K562 (cell line): ENCODE measurements at regions not wholly inside any gene's neighbourhood (a gene's known extent, or its start where the extent isn't known, plus 50 kb on each side); places are given as distances from the start of the nearest gene placed in this dataset.

Experiments used
- ATAC-seq: fragments of 200-7000 bp; cut with Tn5 transposase; 3 replicates; pipeline ENCODE4 v1.9.1; 2020; ENCODE audit warnings: moderate library complexity
- BruUV-seq: library from RNA; stranded (reverse); fragments of 400-500 nt; replicated peaks from 2 replicates; lab custom pipeline; 2021; lab: Mats Ljungman, UMichigan
- CTCF ChIA-PET: fragments of 300-600 bp; formaldehyde crosslinking; extraction: SDS; loops from one replicate; lab custom pipeline; 2021; ENCODE audit warnings: low intra/inter-chr PET ratio; lab: Yijun Ruan, JAX
- POLR2A ChIA-PET: fragments of 300-600, 350-650 bp; sonication (Branson Sonifier 250); formaldehyde crosslinking; extraction: SDS; loops from one replicate; lab custom pipeline; 2021; ENCODE audit warnings: antibody characterized with exemption, inconsistent platforms; lab: Yijun Ruan, JAX
- DNase-seq, 4 experiments: peaks; one replicate each; pipeline versions ENCODE4 v3.0.0 to v3.0.0-alpha.2; 2011 to 2018; ENCODE audit warnings: low spot score in 3 of 4, mixed read lengths in 3 of 4; ENCODE audit errors: extremely low read depth in 1 of 4
- FAIRE-seq: peaks from 2 replicates; lab custom pipeline; 2011; peaks lifted over from hg19 to GRCh38; lab: Jason Lieb, UNC
- H2AFZ ChIP-seq: 2 replicates; pipeline ENCODE4 v1.6.0; 2011; ENCODE audit warnings: low read depth, low read length, control low read depth, inconsistent platforms
- H3K27ac ChIP-seq: fragments of 200-600 bp; 3 replicates; pipeline ENCODE4 v1.8.0; 2011; ENCODE audit warnings: low read depth, mild to moderate bottlenecking, control low read depth, inconsistent platforms, low read length, moderate library complexity, mixed read lengths; ENCODE audit errors: extremely low read depth
- H3K27me3 ChIP-seq, 2 experiments: fragments of 300-600 bp in 1 of 2; 2 replicates in 1 of 2; 3 replicates in 1 of 2; pipeline versions ENCODE4 v1.6.0 to v1.8.0; 2011; ENCODE audit warnings: inconsistent platforms in 2 of 2, low read length in 2 of 2, mild to moderate bottlenecking in 1 of 2, mixed read lengths in 1 of 2, moderate library complexity in 1 of 2; ENCODE audit not compliant: control insufficient read depth in 2 of 2, insufficient read depth in 2 of 2
- H3K36me3 ChIP-seq: fragments of 300-600 bp; 3 replicates; pipeline ENCODE4 v1.8.0; 2011; ENCODE audit warnings: mild to moderate bottlenecking, low read length, inconsistent platforms; ENCODE audit not compliant: control insufficient read depth, insufficient read depth
- H3K4me1 ChIP-seq, 2 experiments: fragments of 200-600 bp in 1 of 2; replicated peaks in 1 of 2; 2 replicates in 1 of 2; 3 replicates in 1 of 2; pipeline versions ENCODE4 v1.5.1 to v1.8.0; 2011; ENCODE audit warnings: inconsistent platforms in 2 of 2, low read length in 2 of 2, mild to moderate bottlenecking in 1 of 2, mixed read lengths in 1 of 2, moderate library complexity in 1 of 2; ENCODE audit not compliant: control insufficient read depth in 2 of 2, insufficient read depth in 2 of 2
- H3K4me2 ChIP-seq: 2 replicates; pipeline ENCODE4 v1.6.1; 2011; ENCODE audit warnings: low read length, control low read depth, inconsistent platforms, mixed read lengths; ENCODE audit not compliant: insufficient read depth
- H3K4me3 ChIP-seq: fragments of 200-600 bp; sonication (generic), shearing (Covaris generic); 2 replicates; pipeline ENCODE4 v1.5.1; 2016; ENCODE audit warnings: control low read depth, inconsistent platforms
- H3K79me2 ChIP-seq: fragments of 200-600 bp; 3 replicates; pipeline ENCODE4 v1.8.0; 2011; ENCODE audit warnings: low read length, inconsistent platforms; ENCODE audit not compliant: control insufficient read depth, insufficient read depth
- H3K9ac ChIP-seq, 2 experiments: 2 replicates each; pipeline versions ENCODE4 v1.6.0 to v1.6.1; 2011; ENCODE audit warnings: low read depth in 2 of 2, low read length in 2 of 2, control low read depth in 1 of 2, inconsistent platforms in 1 of 2, mild to moderate bottlenecking in 1 of 2, mixed read lengths in 1 of 2; ENCODE audit not compliant: insufficient read depth in 1 of 2
- H3K9me1 ChIP-seq: one replicate; pipeline ENCODE4 v1.6.0; 2011; ENCODE audit warnings: inconsistent platforms, mild to moderate bottlenecking, low read length, moderate library complexity; ENCODE audit not compliant: control insufficient read depth, insufficient read depth
- H3K9me3 ChIP-seq: replicated peaks from 2 replicates; pipeline ENCODE4 v1.5.1; 2011; ENCODE audit warnings: low read depth, low read length, inconsistent platforms; ENCODE audit not compliant: control insufficient read depth, insufficient read depth
- H4K20me1 ChIP-seq: replicated peaks from 2 replicates; pipeline ENCODE4 v1.6.1; 2011; ENCODE audit warnings: low read length, inconsistent platforms, mixed read lengths; ENCODE audit not compliant: control insufficient read depth, insufficient read depth
- BCL6 ChIP-seq: fragments of 250-450 bp; sonication (Bioruptor Pico); IDR thresholded peaks from 2 replicates; pipeline ENCODE4 v1.4.0; 2020
- CREBBP ChIP-seq: IDR thresholded peaks from one replicate; pipeline ENCODE4 v1.6.1; 2012; ENCODE audit warnings: low read depth, mild to moderate bottlenecking, control low read depth, inconsistent platforms, low read length
- FUS ChIP-seq: fragments of 200-400 bp; formaldehyde crosslinking; optimal IDR thresholded peaks from 2 replicates; pipeline ENCODE3; 2017; ENCODE audit warnings: low read depth, low read length
- HSF4 ChIP-seq: fragments of 250-450 bp; sonication (Bioruptor Pico); IDR thresholded peaks from 2 replicates; pipeline ENCODE4 v2.1.2; 2022; ENCODE audit warnings: mild to moderate bottlenecking, moderate library complexity, borderline replicate concordance
- KDM5B ChIP-seq: fragments of 200-600 bp; sonication (generic); IDR thresholded peaks from 2 replicates; pipeline ENCODE4 v1.6.1; 2012; ENCODE audit warnings: low read depth, mild to moderate bottlenecking, moderate library complexity, low read length, control low read depth, inconsistent platforms; ENCODE audit not compliant: insufficient replicate concordance
- MTF1 ChIP-seq: fragments of 250-450 bp; sonication (Bioruptor Pico); IDR thresholded peaks from 2 replicates; pipeline ENCODE4 v1.9.0; 2021; ENCODE audit warnings: moderate library complexity, mild to moderate bottlenecking, inconsistent platforms, borderline replicate concordance
- MYNN ChIP-seq, 2 experiments: sonication (generic); formaldehyde crosslinking in 1 of 2; IDR thresholded peaks; 2 replicates each; pipeline versions ENCODE4 v1.5.0 to v1.6.1; 2016 to 2020; ENCODE audit warnings: antibody characterized with exemption in 1 of 2, missing genetic modification reagents in 1 of 2
- NCOA2 ChIP-seq, 2 experiments: fragments of 450-650 bp; IDR thresholded peaks; 2 replicates each; pipeline ENCODE4 v1.6.1; 2018; ENCODE audit warnings: mild to moderate bottlenecking in 2 of 2, moderate library complexity in 1 of 2; ENCODE audit not compliant: partially characterized antibody in 2 of 2
- NFXL1 ChIP-seq: fragments of 450-650 bp; formaldehyde crosslinking; IDR thresholded peaks from 2 replicates; pipeline ENCODE4 v1.4.0; 2021; ENCODE audit warnings: mild to moderate bottlenecking
- NRF1 ChIP-seq, 2 experiments: fragments of 450-650 bp; IDR thresholded peaks in 1 of 2; conservative IDR thresholded peaks in 1 of 2; 2 replicates each; pipeline ENCODE4 v1.6.1; 2014; ENCODE audit warnings: mild to moderate bottlenecking in 2 of 2
- RB1 ChIP-seq: fragments of 450-650 bp; IDR thresholded peaks from 2 replicates; pipeline ENCODE4 v1.6.1; 2017; ENCODE audit warnings: low read depth, mild to moderate bottlenecking
- TAF7 ChIP-seq: fragments of 450-650 bp; IDR thresholded peaks from 2 replicates; pipeline ENCODE4 v1.6.1; 2016; ENCODE audit warnings: missing genetic modification characterization, missing compliant biosample characterization
- TOE1 ChIP-seq, 2 experiments: fragments of 450-650 bp in 1 of 2; sonication (generic) in 1 of 2; formaldehyde crosslinking in 1 of 2; IDR thresholded peaks; 2 replicates each; pipeline versions ENCODE4 v1.7.1 to v1.8.0; 2016 to 2022; ENCODE audit warnings: borderline replicate concordance in 2 of 2, mild to moderate bottlenecking in 2 of 2, antibody characterized with exemption in 1 of 2, inconsistent platforms in 1 of 2, low read depth in 1 of 2, missing genetic modification reagents in 1 of 2, moderate library complexity in 1 of 2
- XRCC3 ChIP-seq: fragments of 450-650 bp; IDR thresholded peaks from 2 replicates; pipeline ENCODE4 v1.6.1; 2017; ENCODE audit warnings: mild to moderate bottlenecking, moderate library complexity
- XRCC4 ChIP-seq: IDR thresholded peaks from one replicate; pipeline ENCODE4 v1.6.1; 2011; ENCODE audit not compliant: insufficient read depth, insufficient read length; ENCODE audit errors: extremely low read depth
- ZC3H8 ChIP-seq: fragments of 450-650 bp; IDR thresholded peaks from 2 replicates; pipeline ENCODE4 v1.6.1; 2017
- ZNF316 ChIP-seq: fragments of 450-650 bp; IDR thresholded peaks from 2 replicates; pipeline ENCODE4 v1.6.1; 2016
- ZNF586 ChIP-seq: fragments of 450-650 bp; formaldehyde crosslinking; conservative IDR thresholded peaks from 2 replicates; pipeline ENCODE4 v1.4.0; 2020; ENCODE audit warnings: mild to moderate bottlenecking, moderate library complexity
- WGBS: fragments of 100-300 bp; shearing (Covaris generic); methylation state at CpG from one replicate; pipeline ENCODE4 v1.1.6; 2016; ENCODE audit warnings: low coverage, mixed read lengths; ENCODE audit not compliant: insufficient coverage; ENCODE audit errors: missing lambda C conversion rate; 5-methylcytosine and 5-hydroxymethylcytosine counted together
- in situ Hi-C: fragments of 300-500 bp; cut with MboI; formaldehyde crosslinking; loops from 4 replicates; pipeline ENCODE4 v1.15.0; 2018; ENCODE audit warnings: inconsistent platforms, mixed read lengths
- intact Hi-C: fragments of 100-400 bp; cut with micrococcal nuclease; formaldehyde crosslinking; loops from 2 replicates; pipeline ENCODE4 v1.14.2; 2022

DNA sequence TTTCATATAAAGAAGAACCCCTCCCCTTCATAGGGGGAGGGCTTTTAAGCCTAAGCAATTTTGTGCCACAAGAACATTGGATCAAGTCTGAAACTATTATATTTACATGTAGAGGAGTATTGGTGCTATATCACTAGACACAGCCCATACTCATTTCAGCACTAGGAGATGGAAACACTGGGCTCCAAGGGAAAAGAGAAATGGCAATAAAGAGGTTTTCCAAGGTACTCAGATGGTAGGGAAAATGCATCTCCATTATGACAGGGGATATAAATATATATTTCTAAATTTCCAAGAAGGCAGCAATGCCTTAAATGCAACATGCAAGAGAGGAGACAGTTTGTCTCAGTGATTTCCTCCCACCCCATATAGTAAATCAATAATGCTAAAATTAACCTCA, 209.0 kb downstream of the RAB38 start:
- Histone ChIP-seq H3K9me1 (no peaks in the 10 kb centered on the region), H3K4me3 (no peak overlapping the region), H3K9me3 (no peaks in the 10 kb centered on the region), H3K36me3 (no peaks in the 10 kb centered on the region), H3K9ac (no peak overlapping the region), H4K20me1 (no peaks in the 10 kb centered on the region), H3K4me2 (no peak overlapping the region), H3K27me3 (no peaks in the 10 kb centered on the region), H3K79me2 (no peaks in the 10 kb centered on the region), H3K4me1 (no peaks in the 10 kb centered on the region), H2AFZ (no peak overlapping the region), H3K27ac (no peak overlapping the region)
- in situ Hi-C loops (no loop called here), intact Hi-C loops (no loop called here)
- CTCF ChIA-PET, result no interaction called here
- DNase-seq, result no peak
- no peak for ATAC-seq
- no TSS peak for BruUV-seq
- TF ChIP-seq XRCC3 (no peak), TOE1 (IDR thresholded peaks at IDR 0.05; ENCODE audit: borderline replicate concordance) (no peak), TOE1 (CRISPR knock-in tag; IDR thresholded peaks at IDR 0.05; ENCODE audit: borderline replicate concordance, low read depth) (no peak)
- no peak for FAIRE-seq
- POLR2A ChIA-PET, result no interaction called here

DNA sequence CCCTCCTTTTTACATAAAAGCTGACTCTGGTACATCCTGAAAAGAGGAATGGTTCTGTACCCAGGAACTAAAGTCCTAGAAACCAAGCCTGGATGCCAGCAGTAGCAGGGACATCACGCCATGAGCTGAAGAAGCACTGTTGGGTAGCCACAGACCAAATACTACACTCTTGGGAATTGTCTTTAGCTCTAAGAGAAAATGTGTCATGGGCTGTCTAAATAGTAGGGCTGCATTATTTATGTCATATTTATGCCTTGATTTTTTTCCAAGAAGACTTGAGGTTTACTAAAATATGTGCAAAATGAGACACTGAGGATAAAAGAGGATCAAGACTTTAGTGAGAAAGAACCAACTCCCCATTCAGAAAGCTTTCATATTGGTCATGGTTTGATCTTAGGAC, 213.6 kb downstream of the RAB38 start:
- intact Hi-C loops, result no loop called here
- whole genome bisulfite sequencing, result 0% methylated on average over 1 of the region's 1 CpG
- H3K4me2 ChIP-seq, result no peak overlapping the region
- H2AFZ ChIP-seq, result no peak overlapping the region
- H3K79me2 ChIP-seq, result no peaks in the 10 kb centered on the region
- H3K4me1 ChIP-seq, result no peaks in the 10 kb centered on the region
- H3K4me3 ChIP-seq, result no peak overlapping the region
- ATAC-seq (no peak), FAIRE-seq (no peak), DNase-seq (no peak)
- ChIA-PET POLR2A (no interaction called here), CTCF (no interaction called here)
- H3K27me3 ChIP-seq, result no peaks in the 10 kb centered on the region
- no peak overlapping the region for H3K9ac ChIP-seq
- H3K36me3 ChIP-seq, result no peaks in the 10 kb centered on the region
- no peaks in the 10 kb centered on the region for H3K9me3 ChIP-seq
- no peaks in the 10 kb centered on the region for H3K9me1 ChIP-seq
- no peak overlapping the region for H3K27ac ChIP-seq
- in situ Hi-C loops, result no loop called here
- BruUV-seq, result no TSS peak
- no peaks in the 10 kb centered on the region for H4K20me1 ChIP-seq
- no peak for TF ChIP-seq NCOA2 (IDR thresholded peaks at IDR 0.05; ENCODE audit: partially characterized antibody in 2 of 2)
- no peak for TF ChIP-seq XRCC4
- TF ChIP-seq ZNF316, result no peak
- no peak for TF ChIP-seq ZNF586 (CRISPR knock-in tag)
- TF ChIP-seq XRCC3, result no peak
- TF ChIP-seq KDM5B, result no peak
- TF ChIP-seq RB1, result no peak
- no peak for TF ChIP-seq NRF1 (conservative IDR thresholded peaks at IDR 0.05 in 1 of 2, IDR thresholded peaks at IDR 0.05 in 1 of 2)
- no peak for TF ChIP-seq MTF1
- TF ChIP-seq MYNN (IDR thresholded peaks at IDR 0.05), result no peak
- TF ChIP-seq MYNN (CRISPR knock-in tag; IDR thresholded peaks at IDR 0.05), result no peak
- no peak for TF ChIP-seq CREBBP
- TF ChIP-seq ZC3H8, result no peak
- no peak for TF ChIP-seq BCL6 (CRISPR knock-in tag)
- no peak for TF ChIP-seq NFXL1
- TF ChIP-seq HSF4 (CRISPR knock-in tag), result no peak
- TF ChIP-seq FUS, result no peak
- TF ChIP-seq TAF7 (tag), result no peak
